HFFc6 (cell line): ENCODE measurements at regions not wholly inside any gene's neighbourhood (a gene's known extent, or its start where the extent isn't known, plus 50 kb on each side); places are given as distances from the start of the nearest gene placed in this dataset.

Experiments
- DNase-seq: peaks from one replicate; pipeline ENCODE4 v3.0.0-alpha.2; 2018
- H3K27ac Mint-ChIP-seq: 2 replicates; pipeline ENCODE4 v1.8.0; 2020; ENCODE audit warnings: mild to moderate bottlenecking, mixed read lengths
- H3K27me3 Mint-ChIP-seq: 2 replicates; pipeline ENCODE4 v1.8.0; 2021; ENCODE audit warnings: mild to moderate bottlenecking, moderate library complexity, mixed read lengths; ENCODE audit not compliant: insufficient read depth
- H3K36me3 Mint-ChIP-seq: 2 replicates; pipeline ENCODE4 v1.8.0; 2021; ENCODE audit warnings: low read depth, mixed read lengths
- H3K4me1 Mint-ChIP-seq: 2 replicates; pipeline ENCODE4 v1.8.0; 2020; ENCODE audit warnings: low read depth, mixed read lengths
- H3K4me3 Mint-ChIP-seq: 2 replicates; pipeline ENCODE4 v1.8.0; 2020; ENCODE audit warnings: mild to moderate bottlenecking, moderate library complexity, mixed read lengths
- H3K9me3 Mint-ChIP-seq: 2 replicates; pipeline ENCODE4 v1.8.0; 2020; ENCODE audit warnings: mild to moderate bottlenecking, mixed read lengths
- CTCF ChIP-seq: fragments of 200-600 bp; sonication (generic); IDR thresholded peaks from 2 replicates; pipeline ENCODE4 v1.5.0; 2021; ENCODE audit warnings: antibody characterized with exemption, mild to moderate bottlenecking

GRCh38 chr6:142568857-142569597 is 267.2 kb downstream of the ADGRG6 start:
- peaks cover 51% of the 10 kb centered on the region for H3K4me1 Mint-ChIP-seq
- peaks cover 10% of the 10 kb centered on the region; the same call in 1 of the 2 replicates for H3K9me3 Mint-ChIP-seq
- DNase-seq = peak; percentile 84
- H3K27me3 Mint-ChIP-seq = peaks cover under 1% of the 10 kb centered on the region
- H3K36me3 Mint-ChIP-seq = peaks cover 11% of the 10 kb centered on the region
- peak overlapping the region; percentile 50 for H3K4me3 Mint-ChIP-seq
- no peak for TF ChIP-seq CTCF
- H3K27ac Mint-ChIP-seq = peak overlapping the region; percentile 87

- Mint-ChIP-seq H3K27me3 (no peaks in the 10 kb centered on the region; the same call in 1 of the 2 replicates), H3K9me3 (peaks cover 10% of the 10 kb centered on the region; the same call in 1 of the 2 replicates), H3K36me3 (peaks cover 11% of the 10 kb centered on the region), H3K4me1 (peaks cover 51% of the 10 kb centered on the region), H3K4me3 (peak overlapping the region; percentile 50), H3K27ac (peak overlapping the region; percentile 87)
- no peak for TF ChIP-seq CTCF
- DNase-seq = no peak
Measured at GRCh38 chr6:142569676-142570075, 267.9 kb downstream of the ADGRG6 start.

GRCh38 chr6:142570221-142570671 is 268.4 kb downstream of the ADGRG6 start:
- peak; percentile 44 for DNase-seq
- H3K9me3 Mint-ChIP-seq = peaks cover 10% of the 10 kb centered on the region; the same call in 1 of the 2 replicates
- peaks cover 51% of the 10 kb centered on the region for H3K4me1 Mint-ChIP-seq
- H3K4me3 Mint-ChIP-seq = peak overlapping the region; percentile 5; the same call in 1 of the 2 replicates
- no peaks in the 10 kb centered on the region; the same call in 1 of the 2 replicates for H3K27me3 Mint-ChIP-seq
- peaks cover 11% of the 10 kb centered on the region for H3K36me3 Mint-ChIP-seq
- H3K27ac Mint-ChIP-seq = peak overlapping the region; percentile 87
- TF ChIP-seq CTCF = no peak

GRCh38 chr6:142592876-142593275 is 291.1 kb downstream of the ADGRG6 start:
- Mint-ChIP-seq H3K4me3 (no peak overlapping the region), H3K36me3 (no peaks in the 10 kb centered on the region), H3K27ac (no peak overlapping the region), H3K9me3 (peaks cover 11% of the 10 kb centered on the region; the same call in 1 of the 2 replicates), H3K4me1 (peaks cover 12% of the 10 kb centered on the region), H3K27me3 (peaks cover 9% of the 10 kb centered on the region)
- TF ChIP-seq CTCF = no peak
- peak; percentile 4 for DNase-seq

- peaks cover 5% of the 10 kb centered on the region for H3K4me1 Mint-ChIP-seq
- peaks cover 13% of the 10 kb centered on the region for H3K27me3 Mint-ChIP-seq
- no peak overlapping the region for H3K4me3 Mint-ChIP-seq
Measured at GRCh38 chr6:142597836-142598235, 296.0 kb downstream of the ADGRG6 start.

More at GRCh38 chr6:142597836-142598235, 296.0 kb downstream of the ADGRG6 start:
- H3K36me3 Mint-ChIP-seq = no peaks in the 10 kb centered on the region
- no peak overlapping the region for H3K27ac Mint-ChIP-seq
- DNase-seq = no peak
- TF ChIP-seq CTCF = no peak
- H3K9me3 Mint-ChIP-seq = no peaks in the 10 kb centered on the region; the same call in 1 of the 2 replicates
